HL-60 (cell line): ENCODE measurements at regions not wholly inside any gene's neighbourhood (a gene's known extent, or its start where the extent isn't known, plus 50 kb on each side); places are given as distances from the start of the nearest gene placed in this dataset.

ENCODE experiments used
- DNase-seq, 2 experiments: peaks; one replicate each; pipeline ENCODE4 v3.0.0-alpha.2; 2010 to 2020; ENCODE audit warnings: low read depth in 1 of 2, low spot score in 1 of 2
- H3K27ac ChIP-seq: fragments of 250-450 bp; sonication (Bioruptor Pico); replicated peaks from 2 replicates; pipeline ENCODE4 v1.5.1; 2020; ENCODE audit warnings: mild to moderate bottlenecking, moderate library complexity
- H3K27me3 ChIP-seq: fragments of 250-450 bp; sonication (Bioruptor Pico); 2 replicates; pipeline ENCODE4 v1.5.1; 2021; ENCODE audit warnings: mild to moderate bottlenecking, moderate library complexity; ENCODE audit not compliant: insufficient read depth, poor library complexity, severe bottlenecking
- H3K4me3 ChIP-seq: replicated peaks from 2 replicates; pipeline ENCODE4 v1.5.1; 2011; ENCODE audit warnings: mild to moderate bottlenecking, control low read depth, low read length; ENCODE audit not compliant: insufficient read depth
- CTCF ChIP-seq: IDR thresholded peaks from one replicate; pipeline ENCODE4 v1.5.1; 2011; ENCODE audit warnings: low read length, control low read depth, inconsistent platforms; ENCODE audit not compliant: insufficient read depth
- GABPA ChIP-seq: IDR thresholded peaks from 2 replicates; pipeline ENCODE4 v1.6.1; 2012; ENCODE audit warnings: low read depth
- POLR2AphosphoS5 ChIP-seq: IDR thresholded peaks from 2 replicates; pipeline ENCODE4 v1.6.1; 2012; ENCODE audit warnings: low read depth
- SPI1 ChIP-seq: IDR thresholded peaks from 2 replicates; pipeline ENCODE4 v1.6.1; 2012; ENCODE audit warnings: low read depth, mild to moderate bottlenecking, borderline replicate concordance
- TF ChIP-seq, protein P1 (sequence below): IDR thresholded peaks from 2 replicates; pipeline ENCODE4 v1.6.1; 2012; ENCODE audit warnings: low read depth; ENCODE audit not compliant: insufficient replicate concordance

GRCh38 chr6:65900928-65901327 is 193.9 kb upstream of the EYS start:
- no peak overlapping the region for H3K27ac ChIP-seq
- TF ChIP-seq GABPA (no peak), CTCF (no peak), POLR2AphosphoS5 (no peak), SPI1 (no peak)
- TF ChIP-seq, protein P1, sequence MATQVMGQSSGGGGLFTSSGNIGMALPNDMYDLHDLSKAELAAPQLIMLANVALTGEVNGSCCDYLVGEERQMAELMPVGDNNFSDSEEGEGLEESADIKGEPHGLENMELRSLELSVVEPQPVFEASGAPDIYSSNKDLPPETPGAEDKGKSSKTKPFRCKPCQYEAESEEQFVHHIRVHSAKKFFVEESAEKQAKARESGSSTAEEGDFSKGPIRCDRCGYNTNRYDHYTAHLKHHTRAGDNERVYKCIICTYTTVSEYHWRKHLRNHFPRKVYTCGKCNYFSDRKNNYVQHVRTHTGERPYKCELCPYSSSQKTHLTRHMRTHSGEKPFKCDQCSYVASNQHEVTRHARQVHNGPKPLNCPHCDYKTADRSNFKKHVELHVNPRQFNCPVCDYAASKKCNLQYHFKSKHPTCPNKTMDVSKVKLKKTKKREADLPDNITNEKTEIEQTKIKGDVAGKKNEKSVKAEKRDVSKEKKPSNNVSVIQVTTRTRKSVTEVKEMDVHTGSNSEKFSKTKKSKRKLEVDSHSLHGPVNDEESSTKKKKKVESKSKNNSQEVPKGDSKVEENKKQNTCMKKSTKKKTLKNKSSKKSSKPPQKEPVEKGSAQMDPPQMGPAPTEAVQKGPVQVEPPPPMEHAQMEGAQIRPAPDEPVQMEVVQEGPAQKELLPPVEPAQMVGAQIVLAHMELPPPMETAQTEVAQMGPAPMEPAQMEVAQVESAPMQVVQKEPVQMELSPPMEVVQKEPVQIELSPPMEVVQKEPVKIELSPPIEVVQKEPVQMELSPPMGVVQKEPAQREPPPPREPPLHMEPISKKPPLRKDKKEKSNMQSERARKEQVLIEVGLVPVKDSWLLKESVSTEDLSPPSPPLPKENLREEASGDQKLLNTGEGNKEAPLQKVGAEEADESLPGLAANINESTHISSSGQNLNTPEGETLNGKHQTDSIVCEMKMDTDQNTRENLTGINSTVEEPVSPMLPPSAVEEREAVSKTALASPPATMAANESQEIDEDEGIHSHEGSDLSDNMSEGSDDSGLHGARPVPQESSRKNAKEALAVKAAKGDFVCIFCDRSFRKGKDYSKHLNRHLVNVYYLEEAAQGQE = no peak
- no peak for DNase-seq
- H3K27me3 ChIP-seq = no peaks in the 10 kb centered on the region
- H3K4me3 ChIP-seq = no peak overlapping the region

DNA sequence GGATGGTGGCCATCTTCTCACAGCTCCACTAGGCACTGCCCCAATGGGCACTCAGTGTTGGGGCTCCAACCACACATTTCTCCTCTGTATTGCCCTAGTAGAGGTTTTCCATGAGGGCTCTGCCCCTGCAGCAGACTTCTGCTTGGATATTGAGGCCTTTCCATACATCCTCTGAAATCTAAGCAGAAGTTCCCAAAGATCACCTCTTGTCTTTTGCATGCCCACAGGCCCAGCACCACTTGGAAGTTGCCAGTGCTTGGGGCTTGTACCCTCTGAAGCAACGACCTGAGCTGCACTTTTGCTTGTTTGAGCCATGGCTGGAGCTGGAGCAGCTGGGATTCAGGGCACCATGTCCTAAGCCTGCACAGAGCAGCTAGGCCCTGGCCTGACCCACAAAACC is 189.1 kb upstream of the EYS start:
- TF ChIP-seq GABPA = no peak
- no peak for TF ChIP-seq CTCF
- TF ChIP-seq POLR2AphosphoS5 = no peak
- TF ChIP-seq, protein P1 = no peak
- no peak for TF ChIP-seq SPI1
- DNase-seq = no peak

GRCh38 chr6:65876668-65877067 is 169.6 kb upstream of the EYS start:
- H3K27me3 ChIP-seq = no peaks in the 10 kb centered on the region
- H3K4me3 ChIP-seq = no peak overlapping the region
- H3K27ac ChIP-seq = no peak overlapping the region
- no peak for DNase-seq
- TF ChIP-seq CTCF = no peak

More for the DNA sequence above, 189.1 kb upstream of the EYS start:
- Histone ChIP-seq H3K27ac (no peak overlapping the region), H3K27me3 (no peaks in the 10 kb centered on the region), H3K4me3 (no peak overlapping the region)

DNA sequence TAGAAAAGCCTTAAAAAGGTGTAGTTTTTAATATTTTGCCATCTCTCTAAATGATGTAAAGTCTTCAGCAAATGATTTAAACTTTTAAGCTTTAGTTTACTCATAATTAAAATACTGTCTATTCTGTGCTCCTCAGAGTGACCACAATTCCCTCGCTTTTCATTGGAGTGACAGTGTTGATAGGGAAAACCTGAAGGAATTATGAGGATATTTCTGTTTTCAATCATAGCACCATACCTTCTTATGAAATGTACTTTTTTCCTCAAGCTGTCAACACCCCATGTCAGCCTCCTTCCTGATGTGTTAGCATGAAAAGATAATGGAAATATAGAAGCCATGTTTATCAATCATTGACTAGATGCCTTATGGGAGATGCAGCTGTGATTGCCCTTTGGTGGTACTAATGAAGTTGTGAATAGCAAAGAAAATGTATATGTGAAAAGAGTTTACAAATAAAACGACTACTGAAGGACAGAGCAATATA is 145.4 kb upstream of the EYS start:
- no peak overlapping the region for H3K4me3 ChIP-seq
- no peak for DNase-seq
- H3K27me3 ChIP-seq = no peaks in the 10 kb centered on the region
- H3K27ac ChIP-seq = no peak overlapping the region
- TF ChIP-seq, protein P1 = no peak
- TF ChIP-seq GABPA (no peak), POLR2AphosphoS5 (no peak)
